C4-2B (cell line): ENCODE measurements at regions not wholly inside any gene's neighbourhood (a gene's known extent, or its start where the extent isn't known, plus 50 kb on each side); places are given as distances from the start of the nearest gene placed in this dataset.

Experiments used
- ZFX ChIP-seq: fragments of 450-650 bp; IDR thresholded peaks from 2 replicates; pipeline ENCODE4 v1.6.1; 2017
- TF ChIP-seq, protein P1 (sequence below): fragments of 450-650 bp; conservative IDR thresholded peaks from 2 replicates; pipeline ENCODE4 v1.5.1; 2017; ENCODE audit warnings: mild to moderate bottlenecking

GRCh38 chr16:51449441-51449840, 298.4 kb upstream of the SALL1 start:
- TF ChIP-seq, protein P1, sequence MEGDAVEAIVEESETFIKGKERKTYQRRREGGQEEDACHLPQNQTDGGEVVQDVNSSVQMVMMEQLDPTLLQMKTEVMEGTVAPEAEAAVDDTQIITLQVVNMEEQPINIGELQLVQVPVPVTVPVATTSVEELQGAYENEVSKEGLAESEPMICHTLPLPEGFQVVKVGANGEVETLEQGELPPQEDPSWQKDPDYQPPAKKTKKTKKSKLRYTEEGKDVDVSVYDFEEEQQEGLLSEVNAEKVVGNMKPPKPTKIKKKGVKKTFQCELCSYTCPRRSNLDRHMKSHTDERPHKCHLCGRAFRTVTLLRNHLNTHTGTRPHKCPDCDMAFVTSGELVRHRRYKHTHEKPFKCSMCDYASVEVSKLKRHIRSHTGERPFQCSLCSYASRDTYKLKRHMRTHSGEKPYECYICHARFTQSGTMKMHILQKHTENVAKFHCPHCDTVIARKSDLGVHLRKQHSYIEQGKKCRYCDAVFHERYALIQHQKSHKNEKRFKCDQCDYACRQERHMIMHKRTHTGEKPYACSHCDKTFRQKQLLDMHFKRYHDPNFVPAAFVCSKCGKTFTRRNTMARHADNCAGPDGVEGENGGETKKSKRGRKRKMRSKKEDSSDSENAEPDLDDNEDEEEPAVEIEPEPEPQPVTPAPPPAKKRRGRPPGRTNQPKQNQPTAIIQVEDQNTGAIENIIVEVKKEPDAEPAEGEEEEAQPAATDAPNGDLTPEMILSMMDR: no peak
- TF ChIP-seq ZFX: no peak
